CD14-positive monocyte (primary cell): ENCODE measurements at regions not wholly inside any gene's neighbourhood (a gene's known extent, or its start where the extent isn't known, plus 50 kb on each side); places are given as distances from the start of the nearest gene placed in this dataset.

Experiments
- DNase-seq, 3 donors: peaks; one replicate each; pipeline ENCODE4 v3.0.0-alpha.2; 2011 to 2022
- H2AFZ ChIP-seq: 2 replicates; pipeline ENCODE4 v1.6.0; 2012; ENCODE audit warnings: mild to moderate bottlenecking, low read depth, low read length, inconsistent platforms; ENCODE audit not compliant: insufficient read depth, poor library complexity, severe bottlenecking
- H3K27ac ChIP-seq, 2 donors: 1 replicate in 1 of 2; 2 replicates in 1 of 2; pipeline ENCODE4 v1.5.1; 2012 to 2013; ENCODE audit warnings: low read length in 2 of 2, control low read depth in 1 of 2, inconsistent platforms in 1 of 2, low read depth in 1 of 2, mild to moderate bottlenecking in 1 of 2
- H3K27me3 ChIP-seq, 2 donors: one replicate each; pipeline versions ENCODE4 v1.6.0 to v1.6.1; 2011 to 2013; ENCODE audit warnings: low read length in 2 of 2; ENCODE audit not compliant: control insufficient read depth in 2 of 2, insufficient read depth in 2 of 2
- H3K36me3 ChIP-seq, 2 donors: replicated peaks in 1 of 2; 1 replicate in 1 of 2; 2 replicates in 1 of 2; pipeline versions ENCODE4 v1.5.1 to v1.6.1; 2012 to 2013; ENCODE audit warnings: low read length in 2 of 2, control low read depth in 1 of 2, inconsistent platforms in 1 of 2, mild to moderate bottlenecking in 1 of 2; ENCODE audit not compliant: insufficient read depth in 2 of 2, control insufficient read depth in 1 of 2
- H3K4me1 ChIP-seq, 2 donors: 1 replicate in 1 of 2; 2 replicates in 1 of 2; pipeline versions ENCODE4 v1.5.1 to v1.6.1; 2012 to 2013; ENCODE audit warnings: low read length in 2 of 2, control low read depth in 1 of 2, inconsistent platforms in 1 of 2, mild to moderate bottlenecking in 1 of 2, moderate library complexity in 1 of 2; ENCODE audit not compliant: insufficient read depth in 2 of 2, control insufficient read depth in 1 of 2
- H3K4me2 ChIP-seq: replicated peaks from 2 replicates; pipeline ENCODE3; 2012; ENCODE audit warnings: low read length, moderate library complexity, mild to moderate bottlenecking; ENCODE audit not compliant: poor library complexity, severe bottlenecking; ENCODE audit errors: extremely low read depth
- H3K4me3 ChIP-seq, 3 experiments: fragments of 200-600 bp in 1 of 3; sonication (generic) in 1 of 3; replicated peaks in 1 of 3; 1 replicate in 2 of 3; 2 replicates in 1 of 3; pipeline ENCODE4 v1.5.1; 2011 to 2013; ENCODE audit warnings: low read length in 3 of 3, mild to moderate bottlenecking in 3 of 3, control low read depth in 2 of 3, low read depth in 2 of 3, inconsistent platforms in 1 of 3, moderate library complexity in 1 of 3
- H3K79me2 ChIP-seq: 2 replicates; pipeline ENCODE4 v1.6.0; 2012; ENCODE audit warnings: mild to moderate bottlenecking, control low read depth, inconsistent platforms, low read length, moderate library complexity; ENCODE audit not compliant: insufficient read depth
- H3K9ac ChIP-seq: 2 replicates; pipeline ENCODE4 v1.6.0; 2017; ENCODE audit warnings: low read length, mild to moderate bottlenecking; ENCODE audit not compliant: insufficient read depth, poor library complexity, severe bottlenecking
- H3K9me3 ChIP-seq, 2 donors: replicated peaks in 1 of 2; 1 replicate in 1 of 2; 2 replicates in 1 of 2; pipeline versions ENCODE4 v1.5.1 to v1.6.1; 2012 to 2013; ENCODE audit warnings: low read length in 2 of 2, control low read depth in 1 of 2; ENCODE audit not compliant: control insufficient read depth in 1 of 2, insufficient read depth in 1 of 2
- H4K20me1 ChIP-seq: 2 replicates; pipeline ENCODE4 v1.6.0; 2012; ENCODE audit warnings: mild to moderate bottlenecking, low read length, control low read depth, moderate library complexity; ENCODE audit not compliant: insufficient read depth
- H3K27ac Mint-ChIP-seq, 7 donors: one replicate each; pipeline ENCODE4 v1.8.0; 2020; ENCODE audit warnings: mild to moderate bottlenecking in 7 of 7, mixed read lengths in 7 of 7, moderate library complexity in 6 of 7, inconsistent platforms in 2 of 7
- H3K27me3 Mint-ChIP-seq, 3 donors: one replicate each; pipeline ENCODE4 v1.8.0; 2021 to 2022; ENCODE audit warnings: low read depth in 3 of 3, mild to moderate bottlenecking in 3 of 3, mixed read lengths in 3 of 3, moderate library complexity in 3 of 3, inconsistent platforms in 1 of 3
- H3K36me3 Mint-ChIP-seq, 2 donors: one replicate each; pipeline ENCODE4 v1.8.0; 2020; ENCODE audit warnings: mixed read lengths in 2 of 2, inconsistent platforms in 1 of 2, mild to moderate bottlenecking in 1 of 2
- H3K4me1 Mint-ChIP-seq: one replicate; pipeline ENCODE4 v1.8.0; 2020; ENCODE audit warnings: mild to moderate bottlenecking, mixed read lengths
- H3K4me3 Mint-ChIP-seq, 2 donors: one replicate each; pipeline ENCODE4 v1.8.0; 2020; ENCODE audit warnings: mild to moderate bottlenecking in 2 of 2, mixed read lengths in 2 of 2, moderate library complexity in 1 of 2
- H3K9me3 Mint-ChIP-seq, 7 donors: one replicate each; pipeline ENCODE4 v1.8.0; 2020 to 2022; ENCODE audit warnings: mixed read lengths in 7 of 7, mild to moderate bottlenecking in 6 of 7, moderate library complexity in 6 of 7, inconsistent platforms in 2 of 7
- CTCF ChIP-seq: fragments of 200-600 bp; IDR thresholded peaks from one replicate; pipeline ENCODE4 v1.8.0; 2022; ENCODE audit warnings: antibody characterized with exemption, mild to moderate bottlenecking
- WGBS: methylation state at CpG from one replicate; pipeline ENCODE4 v1.1.5; 2013; ENCODE audit warnings: missing lambda C conversion rate; ENCODE audit not compliant: insufficient coverage; 5-methylcytosine and 5-hydroxymethylcytosine counted together
- intact Hi-C, 2 donors: fragments of 100-400 bp; cut with micrococcal nuclease; formaldehyde crosslinking; loops; one replicate each; pipeline versions ENCODE4 v1.15.0 to v1.15.1; 2023

DNA sequence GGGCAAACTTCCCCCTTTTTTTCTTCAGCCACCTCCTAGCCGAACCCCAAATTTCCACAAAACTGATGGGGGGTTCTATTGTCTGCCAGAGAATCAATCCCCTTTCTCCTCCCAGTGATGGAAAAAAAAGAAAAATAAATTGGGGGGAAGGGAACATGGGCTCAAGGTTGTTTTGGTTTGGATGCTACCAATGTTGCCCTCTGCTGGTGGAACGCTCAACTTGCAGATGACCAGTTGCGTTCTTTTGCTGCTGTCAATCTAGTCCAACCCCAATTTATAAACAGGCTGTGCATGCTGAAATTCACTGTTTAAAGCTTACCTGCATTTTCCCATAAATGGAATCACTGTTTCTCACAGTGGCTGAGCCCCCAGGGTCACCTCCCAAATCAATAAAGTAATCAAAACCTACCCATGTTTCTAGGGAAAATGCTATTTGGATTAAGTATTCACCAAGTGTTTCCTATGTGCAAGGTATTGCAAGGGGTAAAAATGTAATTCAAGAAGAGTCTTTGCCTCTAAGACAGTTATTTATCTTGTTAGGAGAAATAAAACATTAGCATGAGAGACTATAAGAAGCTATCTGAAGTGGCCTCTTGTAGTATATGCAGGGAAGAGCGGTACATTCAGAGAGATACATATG is 116.7 kb upstream of the TMEM164 start:
- Histone ChIP-seq H2AFZ (no peak overlapping the region), H3K9ac (no peak overlapping the region), H3K4me1 (peaks cover 54 to 63% of the 10 kb centered on the region in 2 donors), H3K79me2 (no peaks in the 10 kb centered on the region), H3K36me3 (no peaks in the 10 kb centered on the region), H3K4me2 (peak overlapping the region; percentile 27), H4K20me1 (no peaks in the 10 kb centered on the region), H3K9me3 (no peaks in the 10 kb centered on the region), H3K27ac (peak overlapping the region in 1 of 2 donors; percentile 89), H3K4me3 (peak overlapping the region in 1 of 3 experiments; percentile 5), H3K27me3 (no peaks in the 10 kb centered on the region)
- 0% methylated on average over 1 of the region's 4 CpGs for WGBS
- no peaks in the 10 kb centered on the region for H3K36me3 Mint-ChIP-seq
- peaks cover 52% of the 10 kb centered on the region for H3K4me1 Mint-ChIP-seq
- peak; percentile 75 for TF ChIP-seq CTCF
- intact Hi-C loops, result loop anchor here (5.0 to 10.0 kb wide), 3 partner anchors 44 to 181 kb away; no protein-coding TSS in a partner anchor
- H3K4me3 Mint-ChIP-seq, result peak overlapping the region in 1 of 2 donors; percentile 28
- DNase-seq, result peak; percentile 43 to 52 (median 47)
- peak overlapping the region; percentile 48 to 92 (median 77) for H3K27ac Mint-ChIP-seq
- peaks cover 0 to 18% (median 1%) of the 10 kb centered on the region in 3 donors for H3K27me3 Mint-ChIP-seq
- peaks cover 0 to 5% (median 0%) of the 10 kb centered on the region in 7 donors for H3K9me3 Mint-ChIP-seq

DNA sequence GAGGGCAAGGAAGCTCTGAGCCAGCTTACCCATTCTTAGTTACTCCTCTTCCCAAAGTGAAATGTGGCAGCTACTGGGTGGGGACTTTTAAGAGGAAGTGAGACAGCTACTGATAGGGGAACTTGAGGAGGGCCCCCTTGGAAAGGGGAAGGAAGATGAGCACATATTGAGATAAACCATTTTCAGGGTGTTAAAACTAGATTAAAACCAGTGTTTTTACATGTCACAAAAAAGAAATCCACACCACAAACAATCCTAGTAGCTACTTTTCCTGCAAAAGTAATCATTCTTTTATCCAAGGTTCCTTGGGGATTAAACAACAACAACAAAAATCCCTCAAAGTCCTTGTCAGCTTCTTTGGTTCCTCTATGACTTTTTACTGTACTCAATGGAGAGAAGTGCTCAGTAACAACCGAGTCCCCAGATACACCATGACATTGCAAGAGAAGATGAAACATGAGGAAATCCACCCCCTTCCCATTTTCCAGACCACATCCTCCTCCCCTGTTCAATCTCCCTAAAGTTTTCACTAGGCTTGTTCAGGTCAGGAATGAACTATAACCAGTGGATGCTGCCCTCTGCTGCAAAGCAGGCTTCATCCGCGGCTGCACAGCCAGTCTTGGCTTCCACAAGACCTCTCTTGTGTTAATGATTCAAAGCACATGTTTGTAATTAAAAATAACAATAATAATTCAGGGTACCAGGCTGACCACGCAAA is 113.5 kb upstream of the TMEM164 start:
- Histone ChIP-seq H3K4me1 (peaks cover 54 to 57% of the 10 kb centered on the region in 2 donors), H3K4me2 (peak overlapping the region; percentile 67), H2AFZ (no peak overlapping the region), H3K9ac (peak overlapping the region; percentile 38), H3K4me3 (peak overlapping the region in 2 of 3 experiments; percentile 34 to 62), H3K9me3 (no peaks in the 10 kb centered on the region), H3K79me2 (no peaks in the 10 kb centered on the region), H3K27ac (peak overlapping the region; percentile 74 to 89), H3K27me3 (no peaks in the 10 kb centered on the region), H4K20me1 (no peaks in the 10 kb centered on the region), H3K36me3 (no peaks in the 10 kb centered on the region)
- DNase-seq, result peak; percentile 71 to 84 (median 79)
- Mint-ChIP-seq H3K4me1 (peaks cover 47% of the 10 kb centered on the region), H3K4me3 (peak overlapping the region; percentile 59 to 76), H3K9me3 (peaks cover 0 to 5% (median 0%) of the 10 kb centered on the region in 7 donors), H3K36me3 (no peaks in the 10 kb centered on the region), H3K27ac (peak overlapping the region; percentile 90 to 97 (median 95)), H3K27me3 (peaks cover 0 to 14% (median 3%) of the 10 kb centered on the region in 3 donors)
- intact Hi-C loops, result loop anchor here (5.0 to 10.0 kb wide), 3 partner anchors 47 to 185 kb away; no protein-coding TSS in a partner anchor
- no peak for TF ChIP-seq CTCF
- WGBS, result no CpG with 5 or more reads among the region's 4 CpGs
